NCI-H2107 treated with DMSO at 0.1 percent for 48 hours (cell line): ENCODE measurements at regions not wholly inside any gene's neighbourhood (a gene's known extent, or its start where the extent isn't known, plus 50 kb on each side); places are given as distances from the start of the nearest gene placed in this dataset.

Experiments used
- DNase-seq: peaks from one replicate; lab custom pipeline; 2025; ENCODE audit not compliant: unreplicated experiment; lab: John Stamatoyannopoulos, UW

DNA sequence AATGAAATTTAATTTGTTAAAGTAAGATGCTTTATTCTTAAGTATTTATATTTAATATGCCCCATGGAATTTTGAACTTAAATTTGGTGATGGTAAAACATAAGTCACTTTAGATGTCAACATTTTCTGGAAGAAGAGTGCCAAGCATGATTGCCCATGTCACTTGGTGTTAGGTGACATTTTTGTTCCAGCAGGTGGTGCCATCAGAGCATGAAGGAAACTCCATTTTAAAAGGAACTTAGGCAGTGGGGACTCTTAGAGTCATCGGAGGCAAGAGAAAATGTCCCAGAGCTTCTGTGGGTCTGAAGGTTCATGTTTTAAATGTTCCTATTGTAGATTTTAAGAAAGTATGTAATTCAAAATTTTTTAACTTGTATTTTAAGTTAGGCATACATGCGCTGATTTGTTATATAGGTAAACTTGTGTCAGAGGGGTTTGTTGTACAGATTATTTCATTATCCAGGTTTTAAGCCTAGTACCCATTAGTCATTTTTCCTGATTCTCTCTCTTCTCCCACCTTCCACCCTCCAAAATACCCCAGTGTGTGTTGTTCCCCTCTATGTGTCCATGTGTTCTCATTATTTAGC, 789.3 kb downstream of the SEMA5A start:
- peak; percentile 78 for DNase-seq

DNA sequence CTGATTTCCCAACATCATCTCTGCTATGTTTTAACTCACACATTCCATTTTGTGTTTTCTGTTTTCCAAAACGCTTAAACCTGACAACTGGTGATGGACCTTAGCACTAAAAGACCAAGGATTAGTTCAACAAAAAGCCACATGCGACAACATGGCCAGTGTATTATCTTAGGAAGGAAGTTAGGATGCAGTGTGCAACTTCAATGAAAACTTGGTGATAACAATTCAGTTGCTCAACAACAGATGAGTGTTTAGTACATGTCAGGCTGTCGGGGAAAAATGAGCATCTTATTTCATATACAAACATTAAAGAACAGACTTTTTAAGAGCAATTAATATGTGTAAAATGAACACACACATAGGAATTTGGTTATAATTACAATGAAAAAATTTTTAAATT, 780.0 kb downstream of the SEMA5A start:
- DNase-seq: no peak

DNA sequence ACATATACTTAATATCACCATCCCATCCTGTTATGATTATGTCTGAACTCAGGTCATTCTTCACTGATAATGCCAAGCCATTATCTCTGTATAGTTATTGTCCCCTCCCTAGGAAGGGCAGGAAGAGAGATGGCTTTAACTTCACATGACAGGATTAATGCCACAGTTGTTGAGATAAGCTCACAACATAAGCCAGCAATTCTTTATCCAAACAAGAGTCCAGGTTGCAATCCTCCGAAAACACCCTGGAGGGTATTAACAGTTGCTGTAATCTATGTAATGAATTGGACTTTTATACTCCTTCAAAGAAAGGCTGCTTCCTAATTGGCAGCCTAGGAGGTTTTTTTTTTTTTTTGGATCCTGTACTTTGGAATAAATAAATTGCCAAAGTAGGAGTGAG, 779.4 kb downstream of the SEMA5A start:
- no peak for DNase-seq

GRCh38 chr5:8767111-8767510, 778.8 kb downstream of the SEMA5A start:
- DNase-seq: no peak

DNA sequence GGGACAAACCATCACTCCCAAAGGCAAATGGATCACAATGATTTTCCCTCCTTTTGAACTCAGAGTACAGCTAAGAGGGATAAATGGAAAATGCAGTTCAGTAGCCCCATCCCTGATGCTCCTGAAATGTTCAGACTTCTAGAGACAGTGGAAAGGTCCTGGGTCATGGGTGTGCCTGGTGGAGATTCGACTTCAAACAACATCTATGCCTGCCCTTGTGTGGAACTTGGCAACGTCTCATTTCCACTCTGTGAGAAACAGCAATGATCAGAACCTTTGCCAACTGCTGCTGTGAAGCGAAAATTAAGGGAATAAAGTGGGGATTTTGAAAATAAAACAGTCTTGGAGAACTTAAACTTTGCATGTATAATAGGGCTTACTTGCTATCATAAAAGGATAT, 778.1 kb downstream of the SEMA5A start:
- DNase-seq: no peak

DNA sequence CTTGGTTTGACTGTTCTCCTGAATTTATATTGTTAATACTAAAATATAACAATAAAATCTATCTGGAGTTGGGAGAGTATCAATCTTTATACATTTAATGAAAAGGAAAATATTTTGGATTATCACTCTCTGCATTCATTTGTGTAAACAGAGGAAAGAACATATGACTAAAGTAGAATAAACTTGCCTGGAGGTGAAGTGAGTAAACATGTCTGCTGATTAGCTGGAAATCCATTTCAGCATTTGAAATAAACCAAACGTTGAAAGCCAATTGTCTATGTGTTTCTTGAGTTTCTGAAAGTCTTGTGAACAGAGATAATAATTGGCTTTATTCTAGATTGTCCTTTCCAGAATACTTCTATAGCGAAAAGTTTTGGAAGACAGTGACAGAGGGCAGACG, 776.2 kb downstream of the SEMA5A start:
- DNase-seq: no peak

- DNase-seq: no peak
These were observed 775.4 kb downstream of the SEMA5A start for GRCh38 chr5:8770431-8770830.

- DNase-seq: no peak
These were observed 772.7 kb downstream of the SEMA5A start for GRCh38 chr5:8773046-8773615.

GRCh38 chr5:8784692-8785091, 761.2 kb downstream of the SEMA5A start:
- no peak for DNase-seq

DNA sequence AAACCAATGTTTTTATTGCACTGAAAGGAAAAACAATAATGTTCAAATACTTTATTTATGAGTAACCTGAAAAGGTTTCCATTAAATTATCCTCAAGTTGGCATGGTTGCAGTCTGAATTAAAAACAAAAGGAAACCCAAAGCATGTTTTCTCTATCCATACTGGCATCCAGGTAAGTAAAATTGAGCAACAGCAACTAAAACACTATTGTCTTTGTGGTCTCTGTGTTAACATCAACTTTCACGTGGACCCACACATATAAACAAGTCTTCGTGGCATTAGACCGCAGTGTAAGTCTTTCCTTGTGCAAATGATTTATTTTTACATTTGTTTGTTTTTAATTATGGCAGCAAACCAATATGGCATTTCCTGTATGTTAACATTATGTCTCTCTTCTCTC, 757.6 kb downstream of the SEMA5A start:
- no peak for DNase-seq

GRCh38 chr5:8805653-8806052, 740.2 kb downstream of the SEMA5A start:
- no peak for DNase-seq

DNA sequence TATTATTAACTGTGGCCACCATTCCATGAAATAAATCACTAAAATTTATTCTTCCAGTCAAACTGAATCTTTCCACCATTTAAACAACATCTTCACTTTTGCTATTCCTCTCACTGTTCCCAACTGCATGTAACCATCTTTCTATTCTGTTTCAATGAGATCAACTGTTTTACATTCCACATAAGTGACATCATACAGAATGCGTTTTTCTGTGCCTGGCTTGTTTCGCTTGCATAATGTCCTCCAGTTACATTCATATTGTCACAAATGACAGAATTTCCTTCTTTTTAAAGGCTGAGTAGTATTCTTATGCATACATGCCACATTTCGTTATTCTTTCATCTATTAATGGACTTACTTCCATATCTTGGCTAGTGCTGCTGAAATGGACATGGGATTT, 738.2 kb downstream of the SEMA5A start:
- no peak for DNase-seq

- DNase-seq: no peak
These were observed 734.3 kb downstream of the SEMA5A start for GRCh38 chr5:8811581-8811980.

DNA sequence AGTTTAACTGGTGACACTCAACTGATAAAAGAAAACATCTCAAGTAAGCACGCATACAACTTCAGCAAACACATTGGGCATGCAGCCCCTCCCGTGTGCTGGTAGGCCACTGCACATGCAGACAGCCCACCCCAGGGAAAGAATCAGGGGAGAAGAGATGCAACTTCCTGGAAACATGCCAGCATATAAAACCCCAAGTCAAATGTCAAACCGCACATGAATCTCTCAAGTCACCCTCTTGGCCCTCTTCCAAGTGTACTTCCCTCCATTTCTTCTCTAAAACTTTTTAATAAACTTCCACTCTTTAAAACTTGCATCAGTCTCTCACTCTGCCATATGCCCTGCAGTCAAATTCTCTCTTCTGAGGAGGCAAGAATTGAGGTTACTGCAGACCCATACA, 732.7 kb downstream of the SEMA5A start:
- no peak for DNase-seq

GRCh38 chr5:8814105-8814504, 731.8 kb downstream of the SEMA5A start:
- no peak for DNase-seq

DNA sequence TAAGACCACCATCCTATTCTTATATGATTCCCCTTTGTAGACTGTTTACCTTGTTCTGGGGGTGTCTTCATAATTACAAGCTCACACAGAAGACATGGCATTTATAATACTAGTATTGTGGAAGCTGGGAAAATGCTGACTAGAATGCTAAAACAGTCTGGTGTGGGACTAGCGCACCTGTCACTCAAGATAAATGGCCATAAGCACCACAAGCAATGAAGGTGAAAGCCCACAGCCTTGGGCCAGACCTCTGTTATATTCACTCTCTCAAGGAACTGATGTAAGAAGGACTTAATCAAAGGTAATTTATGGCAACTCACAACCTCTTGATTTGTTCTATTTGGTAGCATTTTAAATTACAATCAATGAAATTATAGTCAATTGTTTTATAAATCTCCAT, 721.5 kb downstream of the SEMA5A start:
- DNase-seq: no peak

DNA sequence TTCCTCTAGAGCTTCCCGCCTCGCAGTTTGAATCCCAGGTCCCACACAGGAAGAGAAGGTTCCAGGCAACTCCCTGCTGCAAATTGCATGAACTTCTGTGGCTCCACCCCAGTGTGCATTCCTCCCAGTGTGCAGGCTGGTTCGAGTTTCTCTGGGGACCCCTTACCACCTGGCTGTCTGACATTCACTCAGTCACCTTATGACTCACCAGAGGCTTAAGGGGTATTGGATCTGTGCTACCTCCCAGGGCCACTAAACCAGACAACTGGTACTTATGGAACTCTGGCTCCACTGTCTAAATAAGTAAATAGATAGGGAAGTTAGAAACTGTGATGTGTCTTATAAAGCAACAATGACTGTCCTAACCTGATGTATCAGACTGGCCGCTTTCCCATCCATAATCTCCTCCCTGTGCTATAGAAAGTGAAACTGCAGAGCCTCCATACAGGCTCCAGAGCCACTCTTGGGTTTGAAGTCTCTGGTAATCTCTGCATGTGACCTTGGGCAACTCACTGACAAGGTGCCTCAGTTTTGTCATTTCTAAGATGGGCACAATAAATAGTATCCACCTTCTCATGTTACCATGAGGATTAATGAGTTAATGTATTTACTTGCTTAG, 720.6 kb downstream of the SEMA5A start:
- DNase-seq: no peak

- DNase-seq: no peak
These were observed 719.4 kb downstream of the SEMA5A start for GRCh38 chr5:8826508-8826907.

DNA sequence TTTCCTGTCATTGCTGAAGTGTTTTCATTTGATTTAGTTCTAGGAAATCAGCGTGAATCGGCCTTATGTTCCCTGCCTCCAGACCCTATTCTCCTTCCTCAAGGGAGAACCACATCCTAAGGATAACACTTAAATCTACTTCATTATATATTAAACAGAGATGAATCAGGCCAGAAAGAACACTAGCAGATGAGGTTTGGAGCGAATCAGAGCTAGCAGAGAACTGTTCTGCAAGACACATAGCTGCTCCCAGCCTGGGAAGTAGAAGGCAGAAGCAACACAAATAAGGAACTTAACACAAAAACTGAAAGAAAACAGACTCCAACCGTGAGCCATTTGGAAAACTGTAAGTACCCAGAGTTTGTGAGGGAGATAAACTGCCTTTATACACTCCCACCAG, 718.2 kb downstream of the SEMA5A start:
- DNase-seq: no peak

DNA sequence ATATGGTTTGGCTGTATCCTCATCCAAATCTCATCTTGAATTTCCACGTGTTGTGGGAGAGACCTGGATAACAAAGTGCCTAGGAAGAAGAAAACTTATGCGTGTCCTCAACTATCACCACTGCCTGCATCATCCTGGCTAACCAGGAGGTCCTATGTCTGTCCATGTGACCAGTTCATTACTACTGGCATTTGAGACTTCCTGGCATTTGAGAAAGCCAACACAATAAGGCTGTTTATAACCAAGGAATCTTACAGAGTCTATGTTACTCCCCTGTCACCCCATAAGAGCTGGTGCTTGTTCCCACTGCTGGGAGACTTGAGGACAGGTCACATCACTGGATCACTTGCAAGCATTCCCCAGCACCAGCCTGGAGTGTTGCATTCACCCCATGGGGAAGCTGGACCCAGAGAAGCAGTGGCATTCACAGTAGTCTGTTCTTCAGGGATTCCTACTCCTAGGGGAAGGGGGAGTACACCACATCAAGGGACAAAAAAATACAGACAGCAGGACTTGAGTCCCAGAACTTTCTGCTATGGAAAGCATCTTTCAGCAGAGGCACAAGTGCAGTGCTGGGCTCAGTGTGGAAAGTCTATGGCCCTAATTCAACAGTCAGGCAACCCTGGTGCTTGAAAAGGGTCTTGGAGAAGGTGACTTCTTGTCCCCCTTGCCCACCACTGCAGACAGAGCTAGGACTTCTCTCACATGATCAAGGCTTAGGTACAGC, 717.1 kb downstream of the SEMA5A start:
- DNase-seq: no peak

GRCh38 chr5:8829323-8830029, 716.4 kb downstream of the SEMA5A start:
- DNase-seq: no peak

GRCh38 chr5:8831251-8831650, 714.6 kb downstream of the SEMA5A start:
- DNase-seq: no peak
